GM12865 (cell line): ENCODE measurements at regions not wholly inside any gene's neighbourhood (a gene's known extent, or its start where the extent isn't known, plus 50 kb on each side); places are given as distances from the start of the nearest gene placed in this dataset.

Source experiments
- DNase-seq: peaks from one replicate; pipeline ENCODE4 v3.0.0; 2010; ENCODE audit warnings: low read depth
- H3K4me3 ChIP-seq: 2 replicates; pipeline ENCODE4 v1.5.1; 2011; ENCODE audit warnings: mild to moderate bottlenecking, low read depth, low read length, control low read depth
- CTCF ChIP-seq: IDR thresholded peaks from 2 replicates; pipeline ENCODE4 v1.5.1; 2011; ENCODE audit warnings: low read length, control low read depth, low read depth, inconsistent platforms; ENCODE audit not compliant: insufficient read depth; ENCODE audit errors: missing control alignments

GRCh38 chr5:133867851-133868545, 100.4 kb downstream of the C5orf15 start:
- no peak for TF ChIP-seq CTCF
- no peak overlapping the region for H3K4me3 ChIP-seq
- no peak for DNase-seq

- no peak for TF ChIP-seq CTCF
- no peak overlapping the region for H3K4me3 ChIP-seq
- no peak for DNase-seq
Observed at GRCh38 chr5:133867341-133867740, 101.1 kb downstream of the C5orf15 start.

- no peak for TF ChIP-seq CTCF
- H3K4me3 ChIP-seq: no peak overlapping the region
- DNase-seq: no peak
Observed at GRCh38 chr5:133866903-133867245, 101.6 kb downstream of the C5orf15 start.

GRCh38 chr5:133866160-133866902, 102.1 kb downstream of the C5orf15 start:
- DNase-seq: no peak
- H3K4me3 ChIP-seq: no peak overlapping the region
- no peak for TF ChIP-seq CTCF

GRCh38 chr5:133865113-133865512, 103.3 kb downstream of the C5orf15 start:
- no peak overlapping the region for H3K4me3 ChIP-seq
- no peak for TF ChIP-seq CTCF
- DNase-seq: no peak

GRCh38 chr5:133864711-133865110, 103.7 kb downstream of the C5orf15 start:
- no peak for DNase-seq
- TF ChIP-seq CTCF: no peak
- no peak overlapping the region for H3K4me3 ChIP-seq
